Spleen (tissue), 7 donors: ENCODE measurements at regions not wholly inside any gene's neighbourhood (a gene's known extent, or its start where the extent isn't known, plus 50 kb on each side); places are given as distances from the start of the nearest gene placed in this dataset.

ENCODE experiments used
- CTCF ChIP-seq, 11 experiments: fragments of 200-600 bp in 7 of 11; fragments of 450-650 bp in 4 of 11; sonication (generic) in 4 of 11; IDR thresholded peaks in 8 of 11; conservative IDR thresholded peaks in 3 of 11; 1 replicate in 7 of 11; 2 replicates in 4 of 11; pipeline versions ENCODE4 v1.4.0 to v1.8.0; 2016 to 2021; ENCODE audit warnings: antibody characterized with exemption in 11 of 11, inconsistent platforms in 4 of 11, mild to moderate bottlenecking in 1 of 11
- POLR2A ChIP-seq, 3 donors: fragments of 450-650 bp; IDR thresholded peaks; one replicate each; pipeline ENCODE4 v1.5.1; 2017; ENCODE audit warnings: antibody characterized with exemption in 3 of 3, mild to moderate bottlenecking in 1 of 3
- POLR2AphosphoS5 ChIP-seq, 3 donors: sonication (generic); formaldehyde crosslinking; IDR thresholded peaks; one replicate each; pipeline ENCODE4 v1.5.1; 2017; ENCODE audit warnings: antibody characterized with exemption in 3 of 3
- donor health status: DM: no; HTN: no; CAD: no; lungs with moderate emphysema.
- donor health status: DM: no; HTN: no; CAD: no.
- donor health status: DM: no; HTN: no; CAD: no.

- TF ChIP-seq CTCF (IDR thresholded peaks at IDR 0.05 in 8 of 11, conservative IDR thresholded peaks at IDR 0.05 in 3 of 11) = no peak
- TF ChIP-seq POLR2A (IDR thresholded peaks at IDR 0.05) = no peak
- no peak for TF ChIP-seq POLR2AphosphoS5 (IDR thresholded peaks at IDR 0.05)
Measured at GRCh38 chr5:84550222-84550621, 165.5 kb upstream of the EDIL3 start.
